Smooth muscle cell (in vitro differentiated cells): ENCODE measurements at regions not wholly inside any gene's neighbourhood (a gene's known extent, or its start where the extent isn't known, plus 50 kb on each side); places are given as distances from the start of the nearest gene placed in this dataset.

Source experiments
- DNase-seq: peaks from one replicate; lab custom pipeline; 2025; ENCODE audit not compliant: unreplicated experiment; lab: John Stamatoyannopoulos, UW
- H2AFZ ChIP-seq: fragments of 200-600 bp; sonication (generic); 2 replicates; pipeline ENCODE4 v1.6.0; 2016; ENCODE audit warnings: antibody characterized with exemption, low read depth, mild to moderate bottlenecking
- H3F3A ChIP-seq: fragments of 200-600 bp; sonication (generic); 2 replicates; pipeline ENCODE4 v1.6.0; 2017; ENCODE audit warnings: antibody characterized with exemption, low read depth
- H3K27ac ChIP-seq: fragments of 200-600 bp; sonication (generic); 2 replicates; pipeline ENCODE4 v1.5.1; 2016; ENCODE audit warnings: low read depth, mild to moderate bottlenecking
- H3K27me3 ChIP-seq: fragments of 200-600 bp; sonication (generic); 2 replicates; pipeline ENCODE4 v1.6.1; 2016; ENCODE audit warnings: low read depth, mild to moderate bottlenecking
- H3K36me3 ChIP-seq: fragments of 200-600 bp; sonication (generic); 2 replicates; pipeline ENCODE4 v1.5.1; 2016; ENCODE audit warnings: low read depth
- H3K4me1 ChIP-seq: fragments of 200-600 bp; sonication (generic); 2 replicates; pipeline ENCODE4 v1.5.1; 2016; ENCODE audit warnings: low read depth
- H3K4me2 ChIP-seq: fragments of 200-600 bp; sonication (generic); 2 replicates; pipeline ENCODE4 v1.6.0; 2016; ENCODE audit warnings: mild to moderate bottlenecking
- H3K4me3 ChIP-seq: fragments of 200-600 bp; sonication (generic); 2 replicates; pipeline ENCODE4 v1.5.1; 2016; ENCODE audit warnings: mild to moderate bottlenecking
- H3K79me2 ChIP-seq: fragments of 200-600 bp; sonication (generic); 2 replicates; pipeline ENCODE4 v1.6.0; 2016; ENCODE audit warnings: low read depth, mild to moderate bottlenecking
- H3K9ac ChIP-seq: fragments of 200-600 bp; sonication (generic); 2 replicates; pipeline ENCODE4 v1.6.0; 2016; ENCODE audit warnings: low read depth
- H3K9me3 ChIP-seq: fragments of 200-600 bp; sonication (generic); replicated peaks from 2 replicates; pipeline ENCODE4 v1.5.1; 2016; ENCODE audit warnings: low read depth
- H4K20me1 ChIP-seq: fragments of 200-600 bp; sonication (generic); 2 replicates; pipeline ENCODE4 v1.6.0; 2016; ENCODE audit warnings: low read depth
- CTCF ChIP-seq: fragments of 200-600 bp; sonication (generic); IDR thresholded peaks from 2 replicates; pipeline ENCODE4 v1.5.1; 2017; ENCODE audit warnings: borderline replicate concordance, mild to moderate bottlenecking, antibody characterized with exemption; ENCODE audit not compliant: insufficient read depth, poor library complexity, severe bottlenecking
- WGBS: methylation state at CpG from one replicate; pipeline ENCODE4 v1.1.7; 2016; ENCODE audit warnings: low lambda C conversion rate; 5-methylcytosine and 5-hydroxymethylcytosine counted together

GRCh38 chr2:71876542-71877451 lies 270.9 kb downstream of the CYP26B1 start:
- Histone ChIP-seq H4K20me1 (no peaks in the 10 kb centered on the region), H3F3A (no peaks in the 10 kb centered on the region), H3K4me2 (no peak overlapping the region), H3K9ac (no peak overlapping the region), H3K36me3 (no peaks in the 10 kb centered on the region), H3K27ac (no peak overlapping the region), H2AFZ (no peak overlapping the region), H3K9me3 (no peaks in the 10 kb centered on the region), H3K79me2 (no peaks in the 10 kb centered on the region), H3K27me3 (peaks cover 5% of the 10 kb centered on the region), H3K4me3 (no peak overlapping the region), H3K4me1 (no peaks in the 10 kb centered on the region)
- 92% methylated on average over 6 of the region's 6 CpGs for WGBS
- no peak for TF ChIP-seq CTCF
- no peak for DNase-seq

- H4K20me1 ChIP-seq = no peaks in the 10 kb centered on the region
- DNase-seq = no peak
- H3F3A ChIP-seq = no peaks in the 10 kb centered on the region
- no peaks in the 10 kb centered on the region for H3K9me3 ChIP-seq
- no peaks in the 10 kb centered on the region for H3K79me2 ChIP-seq
- no peak overlapping the region for H3K27ac ChIP-seq
- no peak overlapping the region for H2AFZ ChIP-seq
- no peak for TF ChIP-seq CTCF
- no peak overlapping the region for H3K9ac ChIP-seq
- no peaks in the 10 kb centered on the region for H3K4me1 ChIP-seq
- H3K4me3 ChIP-seq = no peak overlapping the region
- no peak overlapping the region for H3K4me2 ChIP-seq
- 93% methylated on average over 12 of the region's 12 CpGs for WGBS
- no peaks in the 10 kb centered on the region for H3K36me3 ChIP-seq
- peaks cover 41% of the 10 kb centered on the region for H3K27me3 ChIP-seq
Observed at GRCh38 chr2:71872466-71873051, 275.1 kb downstream of the CYP26B1 start.

- H3K27me3 ChIP-seq = peaks cover 36% of the 10 kb centered on the region
- no peaks in the 10 kb centered on the region for H3K79me2 ChIP-seq
- no peak overlapping the region for H3K4me2 ChIP-seq
- H3K27ac ChIP-seq = no peak overlapping the region
- no peak overlapping the region for H3K9ac ChIP-seq
- no peaks in the 10 kb centered on the region for H4K20me1 ChIP-seq
- no peak for TF ChIP-seq CTCF
- H2AFZ ChIP-seq = no peak overlapping the region
- H3K9me3 ChIP-seq = no peaks in the 10 kb centered on the region
- DNase-seq = no peak
- H3F3A ChIP-seq = no peaks in the 10 kb centered on the region
- no peak overlapping the region for H3K4me3 ChIP-seq
- H3K36me3 ChIP-seq = no peaks in the 10 kb centered on the region
- WGBS = 63% methylated on average over 11 of the region's 11 CpGs
- H3K4me1 ChIP-seq = no peaks in the 10 kb centered on the region
Observed at GRCh38 chr2:71865391-71865965, 282.2 kb downstream of the CYP26B1 start.
